ENCODE measurements at regions not wholly inside any gene's neighbourhood (a gene's known extent, or its start where the extent isn't known, plus 50 kb on each side); places are given as distances from the start of the nearest gene placed in this dataset.

GRCh38 chr9:29969408-29969807 lies 2396.1 kb upstream of the C9orf72 start:
- TF ChIP-seq POLR2A (IDR thresholded peaks at IDR 0.05), result no peak
- TF ChIP-seq, protein P1, sequence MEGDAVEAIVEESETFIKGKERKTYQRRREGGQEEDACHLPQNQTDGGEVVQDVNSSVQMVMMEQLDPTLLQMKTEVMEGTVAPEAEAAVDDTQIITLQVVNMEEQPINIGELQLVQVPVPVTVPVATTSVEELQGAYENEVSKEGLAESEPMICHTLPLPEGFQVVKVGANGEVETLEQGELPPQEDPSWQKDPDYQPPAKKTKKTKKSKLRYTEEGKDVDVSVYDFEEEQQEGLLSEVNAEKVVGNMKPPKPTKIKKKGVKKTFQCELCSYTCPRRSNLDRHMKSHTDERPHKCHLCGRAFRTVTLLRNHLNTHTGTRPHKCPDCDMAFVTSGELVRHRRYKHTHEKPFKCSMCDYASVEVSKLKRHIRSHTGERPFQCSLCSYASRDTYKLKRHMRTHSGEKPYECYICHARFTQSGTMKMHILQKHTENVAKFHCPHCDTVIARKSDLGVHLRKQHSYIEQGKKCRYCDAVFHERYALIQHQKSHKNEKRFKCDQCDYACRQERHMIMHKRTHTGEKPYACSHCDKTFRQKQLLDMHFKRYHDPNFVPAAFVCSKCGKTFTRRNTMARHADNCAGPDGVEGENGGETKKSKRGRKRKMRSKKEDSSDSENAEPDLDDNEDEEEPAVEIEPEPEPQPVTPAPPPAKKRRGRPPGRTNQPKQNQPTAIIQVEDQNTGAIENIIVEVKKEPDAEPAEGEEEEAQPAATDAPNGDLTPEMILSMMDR (IDR thresholded peaks at IDR 0.05), result no peak
- intact Hi-C loops (cut with DNase I; ENCODE audit: low total_unique reads), result no loop called here
- Histone ChIP-seq H3K4me1 (no peaks in the 10 kb centered on the region), H3K27me3 (no peaks in the 10 kb centered on the region), H3K27ac (no peak overlapping the region), H3K36me3 (ENCODE audit: low read depth, missing control alignments) (no peaks in the 10 kb centered on the region), H3K9me3 (no peaks in the 10 kb centered on the region), H3K4me3 (no peak overlapping the region)
- no peak for DNase-seq
- WGBS, 2 donors, result 73 to 77% methylated on average over 5 of the region's 5 CpGs

DNA sequence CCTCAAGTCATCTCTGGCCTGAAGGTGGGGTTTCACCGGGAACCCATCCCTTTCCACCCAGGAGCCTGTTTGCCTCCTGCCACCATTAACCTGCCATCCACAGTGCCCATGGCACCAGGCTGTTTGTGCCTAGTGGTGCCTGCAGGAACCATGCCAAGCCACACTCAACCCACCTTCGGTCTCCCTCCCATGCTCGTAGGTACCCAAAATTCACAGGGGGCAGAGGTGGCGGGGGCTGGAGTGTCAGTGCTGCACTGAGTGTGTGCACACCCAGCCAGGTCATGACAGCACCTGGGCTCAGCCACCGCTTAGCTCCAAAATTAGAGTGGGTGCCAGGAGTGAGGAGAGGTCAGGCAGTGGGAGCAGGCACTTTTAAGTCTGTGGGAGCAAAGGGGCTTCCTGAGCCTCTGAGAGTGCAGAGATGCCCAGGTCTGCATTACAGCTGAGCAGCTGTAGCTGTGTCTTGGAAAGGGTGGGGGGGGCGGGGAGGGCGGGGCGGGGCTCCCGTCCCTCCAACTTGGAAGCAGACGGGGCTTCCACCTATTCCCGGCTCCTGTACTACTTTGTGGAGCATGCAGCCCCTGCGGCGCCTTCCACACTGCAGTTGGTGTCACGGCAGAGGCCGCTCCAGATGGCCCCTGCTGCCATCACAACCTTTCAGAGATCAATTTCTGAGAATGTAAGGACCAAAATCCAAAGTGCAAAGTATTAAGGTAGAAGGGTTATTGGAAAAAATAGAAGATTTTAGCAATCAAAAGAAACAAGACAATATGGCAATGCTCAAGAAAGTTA lies 2396.8 kb upstream of the C9orf72 start:
- Histone ChIP-seq H3K4me1 (no peaks in the 10 kb centered on the region), H3K27me3 (no peaks in the 10 kb centered on the region), H3K9me3 (no peaks in the 10 kb centered on the region), H3K36me3 (ENCODE audit: low read depth, missing control alignments) (no peaks in the 10 kb centered on the region), H3K27ac (no peak overlapping the region), H3K4me3 (no peak overlapping the region)
- no peak for DNase-seq
- 73 to 79% methylated on average over 5 to 14 of the region's 15 CpGs for WGBS, 2 donors
- intact Hi-C loops (cut with DNase I; ENCODE audit: low total_unique reads), result no loop called here
- no peak for TF ChIP-seq POLR2A (IDR thresholded peaks at IDR 0.05)
- TF ChIP-seq, protein P1 (IDR thresholded peaks at IDR 0.05), result no peak

DNA sequence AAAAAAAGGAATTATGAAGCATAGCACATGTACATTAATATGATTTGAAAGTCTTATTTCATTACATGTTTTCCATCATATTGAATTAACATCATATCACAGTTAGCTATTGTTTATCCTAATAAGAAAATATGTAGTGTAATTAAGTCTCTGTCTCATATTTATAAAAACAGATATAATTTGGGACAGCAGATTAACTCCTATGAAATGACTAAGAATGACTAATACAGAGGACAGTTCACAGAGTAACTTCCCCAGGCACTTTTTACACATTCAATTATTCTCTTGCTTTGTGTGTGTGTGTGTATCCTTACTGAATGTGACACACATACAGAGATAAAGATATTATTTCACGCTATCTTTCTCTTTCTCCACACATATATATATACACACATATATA lies 2400.9 kb upstream of the C9orf72 start:
- DNase-seq, result no peak
- Histone ChIP-seq H3K36me3 (ENCODE audit: low read depth, missing control alignments) (no peaks in the 10 kb centered on the region), H3K4me1 (no peaks in the 10 kb centered on the region), H3K27ac (no peak overlapping the region), H3K4me3 (no peak overlapping the region), H3K9me3 (no peaks in the 10 kb centered on the region), H3K27me3 (no peaks in the 10 kb centered on the region)
- TF ChIP-seq, protein P1 (IDR thresholded peaks at IDR 0.05), result no peak
- no peak for TF ChIP-seq POLR2A (IDR thresholded peaks at IDR 0.05)
- 88 to 93% methylated on average over 1 of the region's 1 CpG for WGBS, 2 donors
- intact Hi-C loops (cut with DNase I; ENCODE audit: low total_unique reads), result no loop called here

DNA sequence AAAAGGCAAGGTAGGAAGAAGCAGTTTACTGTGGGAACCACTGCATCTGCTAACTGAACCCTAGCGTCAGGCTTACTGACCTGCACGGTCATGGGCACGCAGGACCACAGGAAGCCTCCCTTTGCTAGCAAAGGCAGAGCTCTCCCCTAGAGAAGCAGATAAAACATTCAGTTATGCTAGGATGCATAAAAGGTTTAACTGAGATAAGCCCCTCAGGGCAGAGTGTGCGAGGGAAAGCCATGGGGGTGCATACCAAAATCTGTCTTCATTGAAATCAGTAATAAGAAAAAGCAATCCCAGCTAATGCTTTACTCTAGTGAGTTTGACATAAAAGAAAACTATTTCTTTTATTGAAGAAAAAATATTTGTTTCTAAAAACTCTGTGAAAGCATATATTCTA lies 2403.7 kb upstream of the C9orf72 start:
- no peak for DNase-seq
- WGBS, 2 donors, result 86 to 88% methylated on average over 4 of the region's 4 CpGs
- Histone ChIP-seq H3K9me3 (no peaks in the 10 kb centered on the region), H3K4me1 (no peaks in the 10 kb centered on the region), H3K36me3 (ENCODE audit: low read depth, missing control alignments) (no peaks in the 10 kb centered on the region), H3K27me3 (no peaks in the 10 kb centered on the region), H3K4me3 (no peak overlapping the region), H3K27ac (no peak overlapping the region)
- intact Hi-C loops (cut with DNase I; ENCODE audit: low total_unique reads), result no loop called here
- TF ChIP-seq, protein P1 (IDR thresholded peaks at IDR 0.05), result no peak
- no peak for TF ChIP-seq POLR2A (IDR thresholded peaks at IDR 0.05)

DNA sequence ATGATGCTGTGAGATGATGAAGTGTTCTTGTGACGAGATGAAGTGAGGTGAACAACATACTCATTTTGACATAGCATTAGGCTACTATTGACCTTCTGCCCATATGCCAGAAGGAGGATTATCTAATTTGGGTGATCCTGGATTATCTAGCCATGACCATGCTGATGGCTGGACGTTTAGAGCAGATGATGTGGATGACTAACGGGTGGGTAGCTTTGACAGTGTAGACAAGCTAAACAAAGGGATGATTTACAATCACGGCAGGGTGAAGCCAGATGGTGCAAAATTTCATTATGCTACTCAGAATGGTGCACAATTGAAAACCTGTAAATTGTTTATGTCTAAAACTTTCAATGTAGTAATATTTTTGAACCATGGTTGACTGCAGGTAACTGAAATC lies 2403.4 kb upstream of the ACO1 start:
- Histone ChIP-seq H3K27me3 (no peaks in the 10 kb centered on the region), H3K36me3 (ENCODE audit: low read depth, missing control alignments) (no peaks in the 10 kb centered on the region), H3K9me3 (no peaks in the 10 kb centered on the region), H3K27ac (no peak overlapping the region), H3K4me3 (no peak overlapping the region), H3K4me1 (no peaks in the 10 kb centered on the region)
- no peak for DNase-seq
- TF ChIP-seq, protein P1 (IDR thresholded peaks at IDR 0.05), result no peak
- TF ChIP-seq POLR2A (IDR thresholded peaks at IDR 0.05), result no peak
- WGBS, 2 donors, result 70 to 75% methylated on average over 4 of the region's 4 CpGs
- intact Hi-C loops (cut with DNase I; ENCODE audit: low total_unique reads), result no loop called here

Measured in testis (tissue), 2 donors.